Breast epithelium (tissue), 3 donors: ENCODE measurements at regions not wholly inside any gene's neighbourhood (a gene's known extent, or its start where the extent isn't known, plus 50 kb on each side); places are given as distances from the start of the nearest gene placed in this dataset.

ENCODE experiments used
- POLR2A ChIP-seq: fragments of 450-650 bp; IDR thresholded peaks from one replicate; pipeline ENCODE4 v1.6.1; 2016; ENCODE audit warnings: antibody characterized with exemption, mild to moderate bottlenecking, moderate library complexity
- POLR2AphosphoS5 ChIP-seq, 3 donors: sonication (generic); formaldehyde crosslinking; IDR thresholded peaks; one replicate each; pipeline ENCODE4 v1.6.1; 2017; ENCODE audit warnings: antibody characterized with exemption in 3 of 3
- TF ChIP-seq, protein P1 (sequence below), 3 donors: fragments of 450-650 bp; IDR thresholded peaks; one replicate each; pipeline ENCODE4 v1.5.1; 2016 to 2017; ENCODE audit warnings: antibody characterized with exemption in 3 of 3, mild to moderate bottlenecking in 3 of 3, moderate library complexity in 3 of 3

DNA sequence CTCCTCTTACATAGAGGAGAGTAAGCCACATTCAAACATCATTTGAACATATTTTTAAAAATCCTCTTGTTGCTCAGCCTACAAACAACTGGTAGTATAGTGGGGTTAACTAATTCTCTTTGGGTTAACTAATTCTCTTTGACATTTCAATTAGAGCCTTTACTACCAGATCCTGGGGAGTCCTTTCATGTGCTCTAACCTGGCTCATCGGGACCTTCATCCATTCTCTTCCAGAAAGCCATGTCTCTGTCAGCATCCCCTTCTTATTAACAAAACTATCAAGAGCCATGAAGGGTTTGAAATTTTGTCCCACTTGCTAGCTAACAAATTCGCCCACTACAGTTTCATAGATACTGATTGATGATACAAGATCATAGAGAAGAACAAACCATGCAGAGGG lies 349.8 kb upstream of the PABPC4L start:
- TF ChIP-seq POLR2A: no peak
- TF ChIP-seq, protein P1, sequence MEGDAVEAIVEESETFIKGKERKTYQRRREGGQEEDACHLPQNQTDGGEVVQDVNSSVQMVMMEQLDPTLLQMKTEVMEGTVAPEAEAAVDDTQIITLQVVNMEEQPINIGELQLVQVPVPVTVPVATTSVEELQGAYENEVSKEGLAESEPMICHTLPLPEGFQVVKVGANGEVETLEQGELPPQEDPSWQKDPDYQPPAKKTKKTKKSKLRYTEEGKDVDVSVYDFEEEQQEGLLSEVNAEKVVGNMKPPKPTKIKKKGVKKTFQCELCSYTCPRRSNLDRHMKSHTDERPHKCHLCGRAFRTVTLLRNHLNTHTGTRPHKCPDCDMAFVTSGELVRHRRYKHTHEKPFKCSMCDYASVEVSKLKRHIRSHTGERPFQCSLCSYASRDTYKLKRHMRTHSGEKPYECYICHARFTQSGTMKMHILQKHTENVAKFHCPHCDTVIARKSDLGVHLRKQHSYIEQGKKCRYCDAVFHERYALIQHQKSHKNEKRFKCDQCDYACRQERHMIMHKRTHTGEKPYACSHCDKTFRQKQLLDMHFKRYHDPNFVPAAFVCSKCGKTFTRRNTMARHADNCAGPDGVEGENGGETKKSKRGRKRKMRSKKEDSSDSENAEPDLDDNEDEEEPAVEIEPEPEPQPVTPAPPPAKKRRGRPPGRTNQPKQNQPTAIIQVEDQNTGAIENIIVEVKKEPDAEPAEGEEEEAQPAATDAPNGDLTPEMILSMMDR (IDR thresholded peaks at IDR 0.05): no peak
- TF ChIP-seq POLR2AphosphoS5 (IDR thresholded peaks at IDR 0.05): no peak
